IMR-90 (cell line): ENCODE measurements at regions not wholly inside any gene's neighbourhood (a gene's known extent, or its start where the extent isn't known, plus 50 kb on each side); places are given as distances from the start of the nearest gene placed in this dataset.

ENCODE experiments used
- BHLHE40 ChIP-seq: fragments of 150-350 bp; IDR thresholded peaks from 2 replicates; pipeline ENCODE4 v1.6.1; 2016; ENCODE audit warnings: mild to moderate bottlenecking, low read depth, low read length
- CEBPB ChIP-seq: IDR thresholded peaks from 2 replicates; pipeline ENCODE4 v1.6.1; 2012; ENCODE audit warnings: low read depth, low read length, improper control_type of control experiment
- ELK1 ChIP-seq: fragments of 150-350 bp; IDR thresholded peaks from 2 replicates; pipeline ENCODE4 v1.6.1; 2016; ENCODE audit warnings: low read depth, mild to moderate bottlenecking, low read length, moderate library complexity, borderline replicate concordance
- MAFK ChIP-seq: IDR thresholded peaks from 2 replicates; pipeline ENCODE4 v1.6.1; 2012; ENCODE audit warnings: low read depth, low read length, improper control_type of control experiment
- POLR2A ChIP-seq: IDR thresholded peaks from 2 replicates; pipeline ENCODE4 v1.6.1; 2012; ENCODE audit warnings: mild to moderate bottlenecking, low read depth, low read length
- RAD21 ChIP-seq: IDR thresholded peaks from 2 replicates; pipeline ENCODE4 v1.6.1; 2012; ENCODE audit warnings: low read length, improper control_type of control experiment
- RCOR1 ChIP-seq: IDR thresholded peaks from 2 replicates; pipeline ENCODE4 v1.6.1; 2012; ENCODE audit warnings: mild to moderate bottlenecking, low read length, improper control_type of control experiment; ENCODE audit not compliant: insufficient replicate concordance
- RFX5 ChIP-seq: IDR thresholded peaks from 2 replicates; pipeline ENCODE4 v1.8.0; 2012; ENCODE audit warnings: low read depth, mild to moderate bottlenecking, low read length, moderate library complexity
- SMC3 ChIP-seq: fragments of 150-350 bp; IDR thresholded peaks from 2 replicates; pipeline ENCODE4 v1.6.1; 2016; ENCODE audit warnings: low read depth, mild to moderate bottlenecking, antibody characterized with exemption, low read length, moderate library complexity
- USF2 ChIP-seq: fragments of 150-350 bp; IDR thresholded peaks from 2 replicates; pipeline ENCODE4 v1.6.1; 2017; ENCODE audit warnings: mild to moderate bottlenecking, antibody characterized with exemption, low read length, low read depth
- TF ChIP-seq, protein P1 (sequence below): conservative IDR thresholded peaks from 2 replicates; pipeline ENCODE4 v1.5.1; 2012; ENCODE audit warnings: mild to moderate bottlenecking, low read depth, low read length, improper control_type of control experiment

DNA sequence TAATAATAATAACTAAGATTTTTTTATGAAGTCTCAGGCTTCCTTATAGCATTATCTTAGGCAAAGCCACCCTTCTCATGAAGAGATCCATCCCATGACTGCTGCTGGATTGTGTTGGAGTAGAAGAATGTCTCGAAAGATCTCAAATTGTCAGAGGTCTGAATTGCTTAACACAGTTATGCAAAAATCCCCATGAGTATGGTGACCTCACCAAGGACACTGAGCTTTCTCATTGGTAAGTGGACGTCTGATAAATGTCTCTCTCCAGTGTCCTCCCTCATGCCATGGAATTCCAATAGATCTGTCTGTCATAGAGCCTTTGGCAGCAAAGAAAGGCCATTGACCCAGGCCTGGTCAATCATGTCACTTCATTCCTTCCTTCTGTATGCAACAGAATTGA is 264.5 kb downstream of the CDH11 start:
- TF ChIP-seq POLR2A (no peak), MAFK (no peak), RAD21 (no peak), ELK1 (no peak), CEBPB (peak; percentile 20; the same call in 1 of the 2 replicates), RFX5 (no peak), BHLHE40 (no peak), SMC3 (no peak), RCOR1 (no peak), USF2 (no peak)
- TF ChIP-seq, protein P1, sequence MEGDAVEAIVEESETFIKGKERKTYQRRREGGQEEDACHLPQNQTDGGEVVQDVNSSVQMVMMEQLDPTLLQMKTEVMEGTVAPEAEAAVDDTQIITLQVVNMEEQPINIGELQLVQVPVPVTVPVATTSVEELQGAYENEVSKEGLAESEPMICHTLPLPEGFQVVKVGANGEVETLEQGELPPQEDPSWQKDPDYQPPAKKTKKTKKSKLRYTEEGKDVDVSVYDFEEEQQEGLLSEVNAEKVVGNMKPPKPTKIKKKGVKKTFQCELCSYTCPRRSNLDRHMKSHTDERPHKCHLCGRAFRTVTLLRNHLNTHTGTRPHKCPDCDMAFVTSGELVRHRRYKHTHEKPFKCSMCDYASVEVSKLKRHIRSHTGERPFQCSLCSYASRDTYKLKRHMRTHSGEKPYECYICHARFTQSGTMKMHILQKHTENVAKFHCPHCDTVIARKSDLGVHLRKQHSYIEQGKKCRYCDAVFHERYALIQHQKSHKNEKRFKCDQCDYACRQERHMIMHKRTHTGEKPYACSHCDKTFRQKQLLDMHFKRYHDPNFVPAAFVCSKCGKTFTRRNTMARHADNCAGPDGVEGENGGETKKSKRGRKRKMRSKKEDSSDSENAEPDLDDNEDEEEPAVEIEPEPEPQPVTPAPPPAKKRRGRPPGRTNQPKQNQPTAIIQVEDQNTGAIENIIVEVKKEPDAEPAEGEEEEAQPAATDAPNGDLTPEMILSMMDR: no peak
